ENCODE measurements at regions not wholly inside any gene's neighbourhood (a gene's known extent, or its start where the extent isn't known, plus 50 kb on each side); places are given as distances from the start of the nearest gene placed in this dataset.
"Not testable (repeated sequence)": the region's sequence is repeated elsewhere in the genome, so short reads cannot be mapped to it uniquely, and the experiment has no call there.

- Histone ChIP-seq H3K27ac (no peak overlapping the region), H3K9me3 (no peaks in the 10 kb centered on the region), H3K4me1 (no peaks in the 10 kb centered on the region), H3K4me3 (no peak overlapping the region), H3K36me3 (no peaks in the 10 kb centered on the region), H3K27me3 (peaks cover 29% of the 10 kb centered on the region)
- TF ChIP-seq, protein P1, sequence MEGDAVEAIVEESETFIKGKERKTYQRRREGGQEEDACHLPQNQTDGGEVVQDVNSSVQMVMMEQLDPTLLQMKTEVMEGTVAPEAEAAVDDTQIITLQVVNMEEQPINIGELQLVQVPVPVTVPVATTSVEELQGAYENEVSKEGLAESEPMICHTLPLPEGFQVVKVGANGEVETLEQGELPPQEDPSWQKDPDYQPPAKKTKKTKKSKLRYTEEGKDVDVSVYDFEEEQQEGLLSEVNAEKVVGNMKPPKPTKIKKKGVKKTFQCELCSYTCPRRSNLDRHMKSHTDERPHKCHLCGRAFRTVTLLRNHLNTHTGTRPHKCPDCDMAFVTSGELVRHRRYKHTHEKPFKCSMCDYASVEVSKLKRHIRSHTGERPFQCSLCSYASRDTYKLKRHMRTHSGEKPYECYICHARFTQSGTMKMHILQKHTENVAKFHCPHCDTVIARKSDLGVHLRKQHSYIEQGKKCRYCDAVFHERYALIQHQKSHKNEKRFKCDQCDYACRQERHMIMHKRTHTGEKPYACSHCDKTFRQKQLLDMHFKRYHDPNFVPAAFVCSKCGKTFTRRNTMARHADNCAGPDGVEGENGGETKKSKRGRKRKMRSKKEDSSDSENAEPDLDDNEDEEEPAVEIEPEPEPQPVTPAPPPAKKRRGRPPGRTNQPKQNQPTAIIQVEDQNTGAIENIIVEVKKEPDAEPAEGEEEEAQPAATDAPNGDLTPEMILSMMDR (IDR thresholded peaks at IDR 0.05) = no peak
- TF ChIP-seq POLR2AphosphoS5 (IDR thresholded peaks at IDR 0.05) = no peak
- TF ChIP-seq EP300 (IDR thresholded peaks at IDR 0.05) = no peak
- no peak for TF ChIP-seq POLR2A (IDR thresholded peaks at IDR 0.05)
- ATAC-seq = no peak
- WGBS, 2 donors (ENCODE audit: low coverage in 1 of 2) = 55 to 60% methylated on average over 1 to 2 of the region's 2 CpGs
These were observed 419.0 kb upstream of the ASIC2 start for GRCh38 chr17:33712120-33712519.

DNA sequence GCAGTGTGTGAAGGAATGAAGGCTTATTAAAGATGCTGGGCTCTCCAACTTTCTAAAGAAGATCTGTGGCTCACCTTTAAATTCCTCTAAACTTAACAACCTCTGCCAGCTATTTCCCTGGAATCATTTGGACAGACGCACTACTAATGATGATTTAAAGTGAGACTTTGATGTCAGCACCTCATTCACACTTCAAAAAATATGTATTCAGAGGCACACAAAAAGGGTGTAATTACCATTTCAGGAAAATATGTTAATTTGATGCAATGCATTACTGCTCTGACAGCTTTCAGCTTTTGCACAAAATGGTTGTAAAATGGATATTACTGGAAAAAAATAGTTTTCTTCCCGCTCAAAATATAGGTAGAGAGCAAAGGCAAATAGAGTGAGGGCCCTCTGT lies 423.9 kb upstream of the ASIC2 start:
- H3K27me3 ChIP-seq = peaks cover 22% of the 10 kb centered on the region
- no peaks in the 10 kb centered on the region for H3K36me3 ChIP-seq
- no peak for ATAC-seq
- H3K9me3 ChIP-seq = no peaks in the 10 kb centered on the region
- TF ChIP-seq POLR2AphosphoS5 (IDR thresholded peaks at IDR 0.05) (no peak), EP300 (IDR thresholded peaks at IDR 0.05) (no peak), POLR2A (IDR thresholded peaks at IDR 0.05) (no peak)
- TF ChIP-seq, protein P1 (IDR thresholded peaks at IDR 0.05) = no peak
- no peak overlapping the region for H3K27ac ChIP-seq
- no peak overlapping the region for H3K4me3 ChIP-seq
- WGBS, 2 donors (ENCODE audit: low coverage in 1 of 2) = 39 to 67% methylated on average over 2 of the region's 2 CpGs
- no peaks in the 10 kb centered on the region for H3K4me1 ChIP-seq

- not testable (repeated sequence) for H3K4me3 ChIP-seq, H3K27ac ChIP-seq, H3K36me3 ChIP-seq, H3K4me1 ChIP-seq, ATAC-seq, H3K9me3 ChIP-seq
- WGBS, 2 donors (ENCODE audit: low coverage in 1 of 2) = 59 to 67% methylated on average over 3 of the region's 3 CpGs
- peaks cover 47% of the 10 kb centered on the region for H3K27me3 ChIP-seq
These were observed 430.6 kb upstream of the ASIC2 start for GRCh38 chr17:33723736-33724135.

DNA sequence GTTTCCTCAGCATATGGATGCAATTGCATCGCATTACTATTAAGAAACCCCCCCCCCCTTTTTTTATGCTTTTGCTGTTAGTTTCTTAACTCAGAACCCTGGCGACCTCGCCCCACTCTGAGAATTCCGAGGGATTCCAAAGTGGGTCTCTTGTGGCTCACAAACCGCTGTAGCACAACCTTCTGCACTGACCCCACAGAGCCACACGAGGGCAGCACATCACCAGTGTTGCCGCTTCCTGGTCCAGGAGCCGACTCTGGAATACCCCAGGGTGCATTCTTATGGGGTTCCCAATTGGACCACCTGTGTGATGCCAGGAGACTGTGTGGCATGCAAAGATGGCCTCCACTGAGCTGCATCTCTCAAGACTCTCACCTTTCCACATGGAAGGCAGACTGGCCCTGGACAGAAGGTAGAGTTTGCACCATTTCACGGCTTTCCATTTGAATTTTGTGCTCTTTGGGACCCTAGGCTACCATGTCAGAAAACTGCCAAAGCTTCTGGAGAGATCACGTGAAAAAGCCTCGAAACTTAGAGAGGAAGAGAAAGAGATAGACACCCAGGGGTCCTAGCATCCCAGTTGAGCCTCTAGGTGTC lies 432.7 kb upstream of the ASIC2 start:
- peaks cover 49% of the 10 kb centered on the region for H3K27me3 ChIP-seq
- no peaks in the 10 kb centered on the region for H3K4me1 ChIP-seq
- H3K27ac ChIP-seq = no peak overlapping the region
- 27 to 28% methylated on average over 2 to 5 of the region's 11 CpGs for WGBS, 2 donors (ENCODE audit: low coverage in 1 of 2)
- H3K9me3 ChIP-seq = peaks cover 0 to 8% (median 0%) of the 10 kb centered on the region in 3 donors
- TF ChIP-seq EP300 (IDR thresholded peaks at IDR 0.05) (no peak), POLR2A (IDR thresholded peaks at IDR 0.05) (no peak)
- TF ChIP-seq, protein P1 (IDR thresholded peaks at IDR 0.05) = peak in 1 of 4 experiments; percentile 55
- no peak overlapping the region for H3K4me3 ChIP-seq
- no peaks in the 10 kb centered on the region for H3K36me3 ChIP-seq
- ATAC-seq = no peak

GRCh38 chr17:33730131-33730530 lies 437.0 kb upstream of the ASIC2 start:
- Histone ChIP-seq H3K36me3 (no peaks in the 10 kb centered on the region), H3K27me3 (peaks cover 79% of the 10 kb centered on the region), H3K4me3 (no peak overlapping the region), H3K27ac (no peak overlapping the region), H3K9me3 (peaks cover 0 to 19% (median 0%) of the 10 kb centered on the region in 3 donors), H3K4me1 (no peaks in the 10 kb centered on the region)
- no peak for ATAC-seq
- no peak for TF ChIP-seq EP300 (IDR thresholded peaks at IDR 0.05)
- TF ChIP-seq POLR2A (IDR thresholded peaks at IDR 0.05) = no peak
- TF ChIP-seq, protein P1 (IDR thresholded peaks at IDR 0.05) = no peak
- no peak for TF ChIP-seq POLR2AphosphoS5 (IDR thresholded peaks at IDR 0.05)
- 40 to 51% methylated on average over 1 to 2 of the region's 2 CpGs for WGBS, 2 donors (ENCODE audit: low coverage in 1 of 2)

Measured in gastroesophageal sphincter (tissue), 4 donors.